Left renal pelvis (tissue), 4 donors: ENCODE measurements at regions not wholly inside any gene's neighbourhood (a gene's known extent, or its start where the extent isn't known, plus 50 kb on each side); places are given as distances from the start of the nearest gene placed in this dataset.

Experiments
- DNase-seq, 4 donors: peaks; one replicate each; pipeline ENCODE4 v3.0.0-alpha.2; 2013; ENCODE audit warnings: low read depth in 4 of 4, low spot score in 3 of 4

GRCh38 chr2:10183146-10183675 is 60.7 kb downstream of the RRM2 start:
- no peak for DNase-seq

GRCh38 chr2:10184421-10184820 is 61.9 kb downstream of the RRM2 start:
- DNase-seq, result no peak

GRCh38 chr2:10185046-10185445 is 62.5 kb downstream of the RRM2 start:
- DNase-seq, result no peak

GRCh38 chr2:10185755-10186154 is 63.2 kb downstream of the RRM2 start:
- no peak for DNase-seq

GRCh38 chr2:10186868-10187535 is 64.5 kb downstream of the RRM2 start:
- no peak for DNase-seq

GRCh38 chr2:10187661-10188060 is 65.1 kb downstream of the RRM2 start:
- no peak for DNase-seq

- DNase-seq, result no peak
Measured at GRCh38 chr2:10188211-10188610, 65.7 kb downstream of the RRM2 start.

- no peak for DNase-seq
Measured at GRCh38 chr2:10188729-10189305, 66.3 kb downstream of the RRM2 start.

GRCh38 chr2:10190255-10190654 is 67.7 kb downstream of the RRM2 start:
- DNase-seq, result no peak

- DNase-seq, result no peak
Measured at GRCh38 chr2:10190737-10191532, 68.4 kb downstream of the RRM2 start.

- DNase-seq, result no peak
Measured at GRCh38 chr2:10191554-10191953, 69.0 kb downstream of the RRM2 start.

GRCh38 chr2:10192392-10193015 is 70.0 kb downstream of the RRM2 start:
- DNase-seq, result no peak

- no peak for DNase-seq
Measured at GRCh38 chr2:10193276-10193795, 70.8 kb downstream of the RRM2 start.

GRCh38 chr2:10193851-10194820 is 71.6 kb downstream of the RRM2 start:
- no peak for DNase-seq

GRCh38 chr2:10195278-10196109 is 73.0 kb downstream of the RRM2 start:
- DNase-seq, result no peak

GRCh38 chr2:10196110-10196892 is 73.8 kb downstream of the RRM2 start:
- no peak for DNase-seq

- no peak for DNase-seq
Measured at GRCh38 chr2:10196948-10197696, 74.6 kb downstream of the RRM2 start.
